GM12878 (cell line): ENCODE measurements at regions not wholly inside any gene's neighbourhood (a gene's known extent, or its start where the extent isn't known, plus 50 kb on each side); places are given as distances from the start of the nearest gene placed in this dataset.

Experiments
- ATF2 ChIP-seq: IDR thresholded peaks from 2 replicates; pipeline ENCODE4 v1.6.1; 2012; ENCODE audit warnings: low read length, inconsistent platforms
- ATF7 ChIP-seq: fragments of 450-650 bp; IDR thresholded peaks from 2 replicates; pipeline ENCODE4 v1.6.1; 2016; ENCODE audit warnings: low read depth, mild to moderate bottlenecking
- CBFB ChIP-seq: IDR thresholded peaks from 2 replicates; pipeline ENCODE4 v1.6.1; 2016; ENCODE audit warnings: antibody characterized with exemption, low read depth
- CREB1 ChIP-seq: IDR thresholded peaks from 2 replicates; pipeline ENCODE4 v1.6.1; 2012; ENCODE audit warnings: low read depth, mild to moderate bottlenecking, inconsistent platforms
- DPF2 ChIP-seq: fragments of 450-650 bp; IDR thresholded peaks from 2 replicates; pipeline ENCODE4 v1.6.1; 2017; ENCODE audit warnings: mild to moderate bottlenecking
- E4F1 ChIP-seq: fragments of 450-650 bp; IDR thresholded peaks from 2 replicates; pipeline ENCODE4 v1.6.1; 2018; ENCODE audit warnings: borderline replicate concordance, mild to moderate bottlenecking; ENCODE audit not compliant: partially characterized antibody
- ESRRA ChIP-seq: IDR thresholded peaks from 2 replicates; pipeline ENCODE4 v1.6.1; 2012; ENCODE audit warnings: mild to moderate bottlenecking, low read length, improper control_type of control experiment
- JUNB ChIP-seq: IDR thresholded peaks from 2 replicates; pipeline ENCODE4 v1.6.1; 2016; ENCODE audit warnings: antibody characterized with exemption, mild to moderate bottlenecking
- MAX ChIP-seq: IDR thresholded peaks from 2 replicates; pipeline ENCODE4 v1.6.1; 2012; ENCODE audit warnings: low read depth, low read length, improper control_type of control experiment
- MEF2B ChIP-seq: fragments of 450-650 bp; IDR thresholded peaks from 2 replicates; pipeline ENCODE4 v1.6.1; 2018; ENCODE audit warnings: mild to moderate bottlenecking, moderate library complexity; ENCODE audit not compliant: partially characterized antibody, poor library complexity, severe bottlenecking
- NFIC ChIP-seq: IDR thresholded peaks from 2 replicates; pipeline ENCODE4 v1.6.1; 2012; ENCODE audit warnings: low read depth, mild to moderate bottlenecking, inconsistent platforms, low read length, moderate library complexity
- PAX5 ChIP-seq: IDR thresholded peaks from 2 replicates; pipeline ENCODE4 v1.6.1; 2011; ENCODE audit warnings: low read depth, low read length, borderline replicate concordance
- PBX3 ChIP-seq: IDR thresholded peaks from 2 replicates; pipeline ENCODE4 v1.6.1; 2011; ENCODE audit warnings: mild to moderate bottlenecking, low read depth, low read length, moderate library complexity; ENCODE audit not compliant: insufficient replicate concordance
- POLR2AphosphoS5 ChIP-seq: IDR thresholded peaks from 2 replicates; pipeline ENCODE4 v1.6.1; 2011; ENCODE audit warnings: mild to moderate bottlenecking, low read length, inconsistent platforms
- RAD21 ChIP-seq: IDR thresholded peaks from 2 replicates; pipeline ENCODE4 v1.6.1; 2011; ENCODE audit warnings: mild to moderate bottlenecking, low read depth, low read length, moderate library complexity; ENCODE audit not compliant: insufficient read depth
- RAD51 ChIP-seq: fragments of 450-650 bp; IDR thresholded peaks from 2 replicates; pipeline ENCODE4 v1.6.1; 2016; ENCODE audit warnings: moderate library complexity, mild to moderate bottlenecking, inconsistent platforms
- RUNX3 ChIP-seq: IDR thresholded peaks from 2 replicates; pipeline ENCODE4 v1.6.1; 2012; ENCODE audit warnings: low read length, inconsistent platforms
- SIX5 ChIP-seq: IDR thresholded peaks from 2 replicates; pipeline ENCODE4 v1.6.1; 2011; ENCODE audit warnings: mild to moderate bottlenecking, low read depth, low read length, moderate library complexity; ENCODE audit not compliant: severe bottlenecking
- SMARCA5 ChIP-seq: fragments of 450-650 bp; IDR thresholded peaks from 2 replicates; pipeline ENCODE4 v1.6.1; 2017; ENCODE audit warnings: mild to moderate bottlenecking
- TAF1 ChIP-seq: IDR thresholded peaks from 2 replicates; pipeline ENCODE4 v1.6.1; 2011; ENCODE audit warnings: mild to moderate bottlenecking, low read depth, low read length, borderline replicate concordance
- TCF12 ChIP-seq: IDR thresholded peaks from 2 replicates; pipeline ENCODE4 v1.6.1; 2011; ENCODE audit warnings: low read depth, mild to moderate bottlenecking, low read length
- ZNF687 ChIP-seq: fragments of 450-650 bp; IDR thresholded peaks from 2 replicates; pipeline ENCODE4 v1.6.1; 2017; ENCODE audit warnings: mild to moderate bottlenecking, moderate library complexity

GRCh38 chr10:30701451-30702173 is 72.1 kb upstream of the LYZL2 start (continued):
- TF ChIP-seq MEF2B (peak; percentile 26), ESRRA (no peak), ATF7 (peak; percentile 86), TCF12 (peak; percentile 89), SMARCA5 (peak; percentile 28; the same call in 1 of the 2 replicates), CREB1 (peak; percentile 74), SIX5 (no peak), MAX (no peak), NFIC (peak; percentile 63; the same call in 1 of the 2 replicates), E4F1 (peak; percentile 44), RAD51 (no peak), ZNF687 (peak; percentile 70), TAF1 (peak; percentile 53; the same call in 1 of the 2 replicates), ATF2 (peak; percentile 42), CBFB (peak; percentile 42; the same call in 1 of the 2 replicates), POLR2AphosphoS5 (peak; percentile 81; the same call in 1 of the 2 replicates), PAX5 (peak; percentile 70; the same call in 1 of the 2 replicates), DPF2 (peak; percentile 26; the same call in 1 of the 2 replicates), JUNB (peak; percentile 38), RUNX3 (peak; percentile 61), RAD21 (no peak), PBX3 (peak; percentile 11)
